RCC 7860 (cell line): ENCODE measurements at regions not wholly inside any gene's neighbourhood (a gene's known extent, or its start where the extent isn't known, plus 50 kb on each side); places are given as distances from the start of the nearest gene placed in this dataset.

Experiments
- DNase-seq: peaks from one replicate; pipeline ENCODE4 v3.0.0-alpha.2; 2015; ENCODE audit warnings: low spot score
- FAIRE-seq: peaks from 2 replicates; lab custom pipeline; 2012; peaks lifted over from hg19 to GRCh38; lab: Jason Lieb, UNC

DNA sequence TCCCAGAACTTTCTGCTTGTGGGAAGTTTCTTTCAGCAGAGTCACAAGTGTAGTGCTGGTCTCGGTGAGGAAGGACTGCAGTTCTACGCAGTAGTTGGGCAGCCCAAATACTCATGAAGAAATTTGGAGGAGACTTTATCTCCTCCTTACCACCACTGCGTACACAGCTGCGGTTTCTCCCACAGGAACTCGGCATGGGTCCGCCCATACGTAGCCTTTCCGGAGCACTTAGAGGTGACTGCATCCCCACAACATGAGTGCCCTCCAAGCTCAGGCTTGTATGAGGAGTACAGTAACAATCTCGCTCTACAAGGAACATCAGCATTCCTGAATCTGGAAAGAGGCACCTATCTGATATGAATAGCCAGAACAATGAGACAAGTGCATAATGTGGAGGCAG lies 549.2 kb upstream of the SEMA3D start:
- FAIRE-seq: no peak

GRCh38 chr7:85734823-85735222 lies 548.0 kb upstream of the SEMA3D start:
- FAIRE-seq (no peak), DNase-seq (no peak)

More for the DNA sequence above, 549.2 kb upstream of the SEMA3D start:
- no peak for DNase-seq

GRCh38 chr7:85733169-85733915 lies 546.5 kb upstream of the SEMA3D start:
- FAIRE-seq (no peak), DNase-seq (no peak)

DNA sequence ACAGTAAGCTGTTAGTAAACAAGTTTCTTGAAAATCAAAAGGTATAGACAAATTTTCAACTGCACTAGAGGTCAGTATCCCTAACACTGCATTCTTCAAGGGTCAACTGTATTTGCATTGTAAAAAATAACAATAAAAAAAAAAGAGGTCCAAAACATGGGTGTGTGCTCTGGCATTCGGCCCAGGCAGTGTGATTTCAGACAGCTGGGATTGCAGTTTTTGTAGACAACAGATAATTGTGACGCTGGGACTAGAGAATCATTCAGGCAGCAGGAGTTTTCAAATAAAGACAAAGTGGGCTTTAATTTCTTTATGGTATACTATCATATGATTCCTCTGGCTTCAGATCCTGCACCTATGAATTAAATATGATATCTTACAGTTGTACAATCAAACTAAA lies 543.2 kb upstream of the SEMA3D start:
- FAIRE-seq: no peak
- no peak for DNase-seq

DNA sequence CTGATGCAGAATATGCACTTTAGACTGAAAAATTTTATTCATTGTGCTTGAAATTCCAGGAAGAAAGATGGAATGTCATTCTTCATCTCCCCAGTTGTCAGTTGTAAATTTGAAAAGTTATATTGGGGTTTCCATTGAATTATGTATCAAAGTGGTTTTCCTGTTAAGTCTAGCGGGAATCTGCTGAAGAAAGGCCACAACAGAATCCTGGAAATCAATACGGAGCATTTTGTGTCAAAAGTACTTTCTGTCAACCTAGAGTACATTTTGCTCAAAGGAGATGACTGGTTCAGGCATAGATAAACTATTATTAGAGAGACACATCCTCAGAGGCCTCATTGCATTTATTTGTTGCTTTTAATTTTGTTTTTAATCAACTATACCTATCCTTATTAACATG lies 538.2 kb upstream of the SEMA3D start:
- no peak for DNase-seq

DNA sequence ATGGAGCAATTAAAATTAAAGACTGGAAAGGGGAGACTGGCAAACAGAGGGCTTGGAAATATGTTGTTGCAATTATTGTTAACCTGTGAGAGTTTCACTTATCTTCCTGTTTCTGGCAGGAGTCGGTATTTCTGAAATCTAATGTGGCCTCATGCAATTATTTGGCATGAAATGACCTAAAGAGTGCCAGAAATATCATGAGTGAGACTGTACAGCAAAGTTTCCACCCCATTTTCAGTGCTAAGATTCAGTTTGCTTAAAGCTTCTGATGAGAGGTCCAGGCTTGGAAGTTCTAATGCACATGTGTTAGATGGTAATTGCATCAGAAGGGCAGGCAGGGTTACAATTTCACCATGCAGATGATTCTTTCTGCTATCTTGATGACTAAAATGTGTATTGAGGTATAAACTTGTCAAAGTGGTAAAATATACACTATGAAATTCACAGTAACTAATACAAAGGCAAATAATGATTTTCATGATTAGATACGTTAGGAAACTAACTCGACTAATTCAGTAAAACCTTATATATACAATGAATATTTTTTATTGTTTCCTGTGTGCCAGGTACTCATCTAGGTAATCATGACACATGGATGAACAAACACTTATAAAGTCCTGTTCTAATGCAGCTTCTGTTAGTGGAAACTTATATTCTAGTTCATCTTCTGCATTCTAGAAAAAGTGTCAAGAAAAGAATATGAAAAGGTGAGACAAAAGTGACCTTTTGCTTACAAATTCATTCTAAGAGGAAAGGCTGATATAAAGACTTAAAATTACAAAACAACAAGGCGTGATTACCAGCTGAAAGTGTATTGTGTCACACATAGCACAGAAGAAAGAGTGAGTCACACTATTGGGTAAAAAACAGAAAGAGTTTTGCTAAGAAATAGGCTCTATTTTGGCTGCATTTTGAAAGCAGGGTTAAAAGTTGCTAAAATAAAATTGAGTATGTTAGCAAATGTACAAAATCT lies 533.4 kb upstream of the SEMA3D start:
- FAIRE-seq: no peak
- DNase-seq: no peak

More for the DNA sequence above, 538.2 kb upstream of the SEMA3D start:
- no peak for FAIRE-seq

DNA sequence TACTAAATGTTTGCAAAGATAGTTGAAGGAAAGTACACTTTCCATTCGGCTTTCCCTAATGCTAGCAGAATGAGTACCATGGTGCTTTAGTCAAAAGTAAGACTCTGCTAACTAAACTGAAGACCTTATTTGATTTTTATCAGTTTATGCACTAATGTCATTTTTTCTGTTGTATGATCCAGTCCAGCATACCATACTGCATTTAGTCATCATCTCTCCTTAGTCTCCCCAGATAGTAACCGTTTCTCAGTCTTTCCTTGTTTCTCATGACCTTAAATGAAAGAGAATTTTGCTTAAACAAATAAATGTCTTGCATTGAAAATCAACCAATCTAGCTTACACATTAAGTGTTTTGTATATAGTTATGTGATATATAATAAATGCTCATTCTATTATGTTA lies 529.5 kb upstream of the SEMA3D start:
- FAIRE-seq (no peak), DNase-seq (no peak)

- FAIRE-seq: no peak
- DNase-seq: no peak
Observed at GRCh38 chr7:85714951-85715350, 528.1 kb upstream of the SEMA3D start.

DNA sequence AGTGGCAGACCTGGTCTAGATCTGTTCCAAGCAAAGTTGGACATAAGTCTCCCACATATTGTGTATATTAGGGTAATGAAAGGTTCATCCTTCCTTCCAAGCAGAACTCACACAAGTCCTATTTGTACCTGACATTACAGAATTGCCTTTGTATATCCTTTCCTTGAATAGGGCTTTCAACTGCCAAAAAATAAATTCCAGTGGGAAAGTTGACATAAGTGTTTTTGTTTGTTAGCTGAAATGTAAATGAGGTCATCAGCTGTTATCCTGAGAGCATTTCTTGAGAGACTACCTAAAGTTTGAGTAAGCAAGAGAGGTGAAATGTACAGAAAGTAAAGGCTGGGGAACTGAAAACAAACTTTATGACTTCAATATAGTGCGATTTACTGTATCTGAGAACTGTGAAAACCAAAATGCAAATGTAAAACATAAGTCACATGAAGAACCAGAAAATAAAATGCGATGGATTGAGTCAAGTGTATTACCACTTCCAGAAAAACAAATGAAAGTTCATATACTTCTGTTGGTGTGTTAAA lies 527.3 kb upstream of the SEMA3D start:
- FAIRE-seq (no peak), DNase-seq (no peak)

DNA sequence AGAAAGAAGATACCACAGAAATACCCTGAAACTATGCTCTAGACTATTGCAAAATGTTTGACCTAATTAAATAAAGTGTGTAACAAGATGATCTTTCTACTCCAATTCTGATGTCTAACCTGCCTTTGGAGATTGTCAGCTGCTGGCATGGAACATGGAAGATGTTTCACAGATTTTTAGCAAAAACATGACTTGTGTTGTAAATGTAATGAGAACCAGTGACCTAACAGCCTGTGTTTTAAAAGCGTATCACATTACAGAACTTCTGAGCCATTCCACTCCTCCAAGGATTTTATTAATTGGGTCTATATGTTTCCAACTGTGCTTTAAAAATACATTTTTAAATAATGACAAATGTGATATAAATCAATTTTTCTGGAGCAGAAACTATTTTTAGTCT lies 526.3 kb upstream of the SEMA3D start:
- no peak for FAIRE-seq
- no peak for DNase-seq

GRCh38 chr7:85711894-85712293 lies 525.0 kb upstream of the SEMA3D start:
- DNase-seq (no peak), FAIRE-seq (no peak)

- FAIRE-seq: no peak
- DNase-seq: no peak
Observed at GRCh38 chr7:85710960-85711359, 524.1 kb upstream of the SEMA3D start.

- DNase-seq (no peak), FAIRE-seq (no peak)
Observed at GRCh38 chr7:85708221-85708620, 521.4 kb upstream of the SEMA3D start.

- FAIRE-seq (no peak), DNase-seq (no peak)
Observed at GRCh38 chr7:85705076-85705475, 518.2 kb upstream of the SEMA3D start.

DNA sequence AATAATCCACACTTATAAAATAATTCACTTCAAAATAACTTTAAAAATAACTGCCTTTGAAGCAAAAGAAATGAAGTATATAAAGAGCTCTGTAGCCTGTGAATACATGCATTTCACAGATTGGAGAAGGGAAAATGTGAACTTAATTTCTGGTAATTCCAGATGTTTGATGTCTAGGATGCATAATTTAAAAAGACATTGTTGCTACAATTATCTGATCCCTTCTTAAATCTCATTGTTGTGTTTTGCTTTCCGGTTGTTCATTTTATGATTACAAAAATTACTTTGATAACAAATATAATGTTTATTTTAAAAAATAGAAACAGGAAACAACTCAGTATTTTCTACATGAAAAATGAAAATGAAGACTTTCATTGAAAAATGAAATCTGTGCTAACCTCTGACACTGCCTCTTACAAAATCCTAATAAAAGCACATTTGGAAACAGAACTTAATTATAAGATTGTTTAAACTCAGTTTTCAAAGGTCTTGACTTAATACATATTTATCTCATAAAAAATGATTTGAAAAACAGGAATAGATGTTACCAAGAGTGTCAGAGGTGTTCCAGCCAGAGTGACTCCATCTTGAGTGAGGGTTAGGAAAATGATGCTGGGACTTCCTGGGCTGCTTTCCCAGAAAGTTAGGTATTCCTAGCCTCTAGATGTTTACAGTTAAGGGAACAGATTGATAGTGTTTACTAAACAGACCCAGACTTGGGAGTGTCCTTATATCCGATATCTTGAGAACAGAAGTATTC lies 516.6 kb upstream of the SEMA3D start:
- FAIRE-seq: no peak

DNA sequence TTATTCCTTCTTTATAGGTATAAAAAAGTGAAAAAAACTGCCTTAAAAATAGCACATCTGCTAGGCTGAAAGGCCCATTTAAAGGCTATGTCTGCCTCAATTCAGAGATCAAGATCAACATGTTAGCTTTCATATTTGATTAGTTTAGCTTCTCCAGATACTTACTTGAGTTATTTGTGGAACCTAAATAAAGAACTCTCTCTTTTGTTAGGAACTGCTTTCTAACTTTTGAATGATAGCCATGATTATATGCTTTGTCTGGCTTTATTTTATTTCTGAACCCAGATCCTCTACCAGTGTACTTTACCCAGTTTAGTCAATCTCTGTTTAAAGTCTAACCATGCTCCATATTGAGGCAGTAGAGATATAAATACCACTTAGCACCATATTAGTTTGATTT lies 515.5 kb upstream of the SEMA3D start:
- DNase-seq: no peak
- FAIRE-seq: no peak

More for the DNA sequence above, 516.6 kb upstream of the SEMA3D start:
- DNase-seq: no peak

DNA sequence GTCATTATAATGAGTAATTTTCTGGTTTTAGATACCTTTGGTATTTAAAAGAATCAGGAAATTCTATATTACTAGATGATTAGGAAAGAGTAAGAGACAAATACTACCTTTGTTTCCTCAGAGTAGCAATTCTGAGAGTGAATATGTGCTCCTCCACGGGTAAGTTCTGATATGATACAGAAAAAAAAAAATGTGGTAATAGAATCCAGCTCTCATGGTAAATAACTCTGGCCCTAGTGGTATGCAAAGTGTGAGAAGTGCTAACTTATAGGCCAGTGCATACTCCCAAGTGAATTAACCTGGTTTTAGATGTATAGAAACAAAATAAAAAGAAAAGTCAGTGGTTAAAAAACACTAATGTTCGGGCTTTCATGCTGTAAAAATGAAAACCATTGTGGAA lies 512.6 kb upstream of the SEMA3D start:
- FAIRE-seq (no peak), DNase-seq (no peak)

GRCh38 chr7:85695533-85695932 lies 508.7 kb upstream of the SEMA3D start:
- DNase-seq (no peak), FAIRE-seq (no peak)

DNA sequence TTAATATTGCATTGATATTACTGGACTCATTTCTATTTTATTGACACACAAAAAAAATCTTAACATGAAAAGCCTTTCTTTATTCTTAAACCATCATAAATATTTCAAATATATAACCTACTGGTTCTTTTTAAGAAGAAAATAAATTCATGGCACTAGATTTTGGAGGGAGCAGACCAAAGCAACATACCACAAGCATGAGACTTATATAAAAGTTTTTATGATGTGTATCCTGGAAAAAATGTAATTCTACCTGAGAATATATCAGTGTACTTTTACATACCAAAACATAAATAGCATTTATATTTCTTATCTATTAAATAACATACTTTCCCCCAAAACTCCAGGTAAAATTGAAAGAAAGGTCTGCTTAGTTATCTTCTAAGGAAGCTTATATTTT lies 508.2 kb upstream of the SEMA3D start:
- no peak for DNase-seq
- FAIRE-seq: no peak

DNA sequence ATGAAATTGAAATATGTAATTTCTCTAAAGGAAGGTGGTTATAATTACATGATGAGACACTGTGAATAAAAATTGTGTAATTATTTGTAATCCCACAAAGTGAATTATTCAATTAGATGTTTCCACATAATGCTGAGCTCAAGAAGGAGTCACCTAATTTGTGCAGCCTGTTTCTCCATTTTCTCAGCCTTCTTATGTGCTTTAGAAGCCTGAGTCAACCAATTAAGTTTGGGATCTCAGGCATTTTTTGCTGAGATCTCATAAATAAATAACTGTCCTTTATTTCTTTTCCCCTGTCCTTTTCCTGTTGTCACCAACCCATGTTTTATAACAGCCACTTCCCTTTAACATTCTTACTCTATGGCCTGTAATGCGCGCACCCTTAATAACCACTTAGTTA lies 506.5 kb upstream of the SEMA3D start:
- FAIRE-seq (no peak), DNase-seq (no peak)

GRCh38 chr7:85688712-85689111 lies 501.9 kb upstream of the SEMA3D start:
- FAIRE-seq (no peak), DNase-seq (no peak)
